Mucosa of descending colon (tissue), 3 donors: ENCODE measurements at regions not wholly inside any gene's neighbourhood (a gene's known extent, or its start where the extent isn't known, plus 50 kb on each side); places are given as distances from the start of the nearest gene placed in this dataset.

Experiments used
- ATAC-seq: fragments of 200-7000 bp; cut with Tn5 transposase; one replicate; pipeline ENCODE4 v1.9.1; 2020; ENCODE audit warnings: mild to moderate bottlenecking, moderate library complexity
- DNase-seq, 3 donors: peaks; one replicate each; pipeline ENCODE4 v3.0.0-alpha.2; 2020
- H3K36me3 ChIP-seq: fragments of 200-600 bp; one replicate; pipeline ENCODE4 v1.8.0; 2021; ENCODE audit warnings: low read depth, mild to moderate bottlenecking
- H3K4me1 ChIP-seq: fragments of 200-600 bp; one replicate; pipeline ENCODE4 v1.8.0; 2021; ENCODE audit warnings: low read depth, mild to moderate bottlenecking
- H3K4me3 ChIP-seq: fragments of 200-600 bp; one replicate; pipeline ENCODE4 v1.8.0; 2021; ENCODE audit warnings: mild to moderate bottlenecking
- H3K9me3 ChIP-seq: fragments of 200-600 bp; one replicate; pipeline ENCODE4 v1.8.0; 2021; ENCODE audit warnings: mild to moderate bottlenecking
- intact Hi-C, 2 donors: fragments of 100-400 bp; cut with DNase I in 1 of 2; cut with micrococcal nuclease in 1 of 2; formaldehyde crosslinking; loops; one replicate each; pipeline versions ENCODE4 v1.11.0 to v1.11.1; 2022; cut with DNase I, micrococcal nuclease
- TF ChIP-seq, protein P1 (sequence below): fragments of 200-600 bp; IDR thresholded peaks from one replicate; pipeline ENCODE4 v1.8.0; 2022; ENCODE audit warnings: antibody characterized with exemption, mild to moderate bottlenecking
- donor health status: DM: no; HTN: no; CAD: no; lungs with moderate emphysema.
- donor health status: DM: no; HTN: no; CAD: no.
- donor health status: DM: no; HTN: yes; CAD: no.

DNA sequence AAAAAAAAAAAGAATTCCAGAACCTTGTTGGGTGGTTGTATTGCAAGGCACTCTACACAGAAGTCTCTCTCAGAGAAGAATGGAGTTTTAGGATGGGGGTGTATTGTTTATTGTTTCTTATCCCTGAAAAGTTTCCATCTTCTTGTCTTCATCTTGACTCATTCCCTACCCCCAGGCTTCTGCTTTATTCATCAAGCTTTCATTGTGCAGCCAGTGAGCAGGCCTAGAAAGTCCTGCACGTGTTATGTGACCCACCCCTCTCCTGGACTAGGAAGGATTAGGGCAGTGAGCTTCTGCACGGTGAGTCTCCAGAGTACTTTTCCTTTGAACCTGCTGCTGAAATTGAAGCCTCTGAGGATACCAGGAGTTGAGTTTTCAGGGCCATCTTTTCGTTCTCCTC lies 150.9 kb upstream of the IL12A start:
- H3K4me1 ChIP-seq = peaks cover 3% of the 10 kb centered on the region
- intact Hi-C loops = no loop called here
- TF ChIP-seq, protein P1, sequence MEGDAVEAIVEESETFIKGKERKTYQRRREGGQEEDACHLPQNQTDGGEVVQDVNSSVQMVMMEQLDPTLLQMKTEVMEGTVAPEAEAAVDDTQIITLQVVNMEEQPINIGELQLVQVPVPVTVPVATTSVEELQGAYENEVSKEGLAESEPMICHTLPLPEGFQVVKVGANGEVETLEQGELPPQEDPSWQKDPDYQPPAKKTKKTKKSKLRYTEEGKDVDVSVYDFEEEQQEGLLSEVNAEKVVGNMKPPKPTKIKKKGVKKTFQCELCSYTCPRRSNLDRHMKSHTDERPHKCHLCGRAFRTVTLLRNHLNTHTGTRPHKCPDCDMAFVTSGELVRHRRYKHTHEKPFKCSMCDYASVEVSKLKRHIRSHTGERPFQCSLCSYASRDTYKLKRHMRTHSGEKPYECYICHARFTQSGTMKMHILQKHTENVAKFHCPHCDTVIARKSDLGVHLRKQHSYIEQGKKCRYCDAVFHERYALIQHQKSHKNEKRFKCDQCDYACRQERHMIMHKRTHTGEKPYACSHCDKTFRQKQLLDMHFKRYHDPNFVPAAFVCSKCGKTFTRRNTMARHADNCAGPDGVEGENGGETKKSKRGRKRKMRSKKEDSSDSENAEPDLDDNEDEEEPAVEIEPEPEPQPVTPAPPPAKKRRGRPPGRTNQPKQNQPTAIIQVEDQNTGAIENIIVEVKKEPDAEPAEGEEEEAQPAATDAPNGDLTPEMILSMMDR = no peak
- H3K36me3 ChIP-seq = no peaks in the 10 kb centered on the region
- no peak overlapping the region for H3K4me3 ChIP-seq
- ATAC-seq (no peak), DNase-seq (no peak)
- no peaks in the 10 kb centered on the region for H3K9me3 ChIP-seq

DNA sequence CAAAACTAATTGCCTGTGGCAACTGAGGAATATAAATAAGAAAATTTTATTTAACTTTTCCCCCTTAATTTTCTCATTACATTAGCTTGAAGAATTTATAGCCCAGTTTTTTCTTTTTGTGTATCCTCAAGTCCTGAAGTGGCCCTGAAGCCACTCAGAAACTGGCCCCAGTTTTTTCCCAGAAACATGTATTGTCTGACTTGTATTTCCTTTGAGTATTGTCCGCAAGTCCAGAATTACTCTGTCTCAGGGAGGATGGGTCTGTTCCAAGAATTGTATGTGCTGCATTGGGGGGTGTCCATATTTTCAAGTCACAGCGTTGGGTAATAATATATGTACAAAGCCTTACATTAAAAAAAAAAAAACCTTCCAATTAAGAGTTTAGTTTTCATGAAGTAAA lies 149.7 kb upstream of the IL12A start:
- Histone ChIP-seq H3K36me3 (no peaks in the 10 kb centered on the region), H3K4me3 (no peak overlapping the region), H3K9me3 (no peaks in the 10 kb centered on the region), H3K4me1 (no peaks in the 10 kb centered on the region)
- DNase-seq (no peak), ATAC-seq (no peak)
- intact Hi-C loops = no loop called here
- TF ChIP-seq, protein P1 = no peak

DNA sequence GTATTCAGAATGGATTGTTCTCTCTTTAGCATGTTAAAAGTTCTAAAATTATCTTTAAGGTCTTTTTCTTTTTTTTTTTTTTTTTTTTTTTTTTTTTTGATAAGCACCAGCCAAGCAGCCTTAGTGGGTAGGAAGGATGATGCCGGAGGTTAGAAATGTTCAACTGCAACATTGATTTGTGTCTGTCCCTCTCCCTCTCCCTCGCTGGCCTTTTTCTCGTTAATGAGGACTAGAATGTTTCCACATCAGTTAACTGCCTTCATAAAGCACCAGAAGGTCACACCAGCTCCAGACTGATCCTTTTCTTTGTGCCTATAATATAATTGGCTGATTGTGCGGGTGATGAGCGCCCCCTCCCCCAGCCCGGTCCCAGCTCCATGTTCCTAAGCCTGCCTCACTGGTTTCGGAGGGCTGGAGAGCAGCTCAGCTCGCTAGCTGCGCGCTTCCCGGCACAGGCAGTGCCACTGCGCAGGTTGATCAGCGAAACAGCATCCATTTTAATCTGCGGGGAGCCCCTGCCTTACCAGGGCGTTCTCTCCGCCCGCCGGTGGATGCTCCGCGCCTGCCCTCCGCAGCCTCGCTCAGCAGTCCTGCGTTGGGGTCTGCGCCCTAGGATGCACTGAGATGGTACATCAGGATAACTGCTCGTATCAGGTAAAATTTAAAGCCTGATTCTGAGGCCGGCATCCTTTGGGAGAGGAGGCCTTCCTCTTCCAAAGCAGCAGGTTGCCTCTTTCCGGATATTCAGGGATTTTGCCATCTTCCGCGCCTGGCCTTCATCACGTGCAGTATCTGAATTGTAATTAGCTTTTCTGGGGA lies 148.9 kb upstream of the IL12A start, which contains the start of gene SCHIP1:
TSS of gene SCHIP1 (plus strand) at position 301 of the 819 bp plus-strand sequence.
- intact Hi-C loops = no loop called here
- Histone ChIP-seq H3K4me1 (no peaks in the 10 kb centered on the region), H3K4me3 (no peak within 1 kb of the TSS), H3K36me3 (no peaks in the 10 kb centered on the region), H3K9me3 (no peaks in the 10 kb centered on the region)
- TF ChIP-seq, protein P1 = no peak
- DNase-seq = no peak
- ATAC-seq = no peak

DNA sequence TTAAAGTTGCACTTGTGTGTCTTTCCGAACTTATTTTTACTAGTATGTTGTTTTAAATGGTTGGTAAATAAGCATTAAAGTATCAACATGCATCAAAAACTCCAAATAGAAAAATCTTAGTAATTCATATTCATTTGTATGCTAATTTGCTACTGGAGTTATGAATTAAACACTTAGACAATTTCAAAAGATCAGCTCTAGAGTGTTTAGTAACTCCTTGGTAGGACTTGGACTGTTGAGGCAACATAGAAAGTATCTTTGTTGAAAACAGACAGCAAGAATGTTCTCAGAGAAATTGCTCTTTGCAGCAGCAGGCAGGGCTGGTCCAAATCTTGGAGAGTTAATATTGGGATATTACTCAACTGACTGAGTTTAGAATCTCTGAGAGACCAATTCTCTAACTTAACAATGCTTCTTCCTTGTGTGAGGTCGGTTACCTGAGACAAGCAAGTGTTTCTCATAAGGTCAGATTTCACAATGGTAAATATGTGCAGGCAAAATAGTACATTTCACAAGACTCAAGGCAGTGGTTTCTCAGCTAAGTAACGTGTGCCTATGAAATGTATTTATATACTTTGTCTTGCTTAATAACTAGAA lies 147.8 kb upstream of the IL12A start:
- ATAC-seq (no peak), DNase-seq (no peak)
- Histone ChIP-seq H3K4me3 (no peak overlapping the region), H3K36me3 (no peaks in the 10 kb centered on the region), H3K9me3 (no peaks in the 10 kb centered on the region), H3K4me1 (no peaks in the 10 kb centered on the region)
- intact Hi-C loops = no loop called here
- TF ChIP-seq, protein P1 = no peak

DNA sequence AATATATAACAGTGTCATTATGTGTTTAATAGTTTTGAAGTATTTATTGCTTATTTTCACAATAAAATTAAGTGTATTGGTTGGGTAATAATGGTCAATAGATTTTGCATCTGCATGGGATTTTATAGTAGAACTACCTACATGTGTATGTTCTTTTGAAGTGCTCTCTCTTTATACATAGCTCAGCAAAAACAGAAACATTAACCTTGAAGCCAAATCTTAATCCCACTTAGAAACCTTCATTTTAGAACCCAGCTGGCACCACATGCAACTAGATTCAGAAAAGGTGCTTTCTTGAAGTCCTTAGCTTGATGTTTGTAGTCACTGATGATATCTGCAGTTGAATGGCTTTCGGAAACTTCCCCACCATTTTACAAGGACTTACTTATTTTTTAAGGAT lies 146.9 kb upstream of the IL12A start:
- intact Hi-C loops = no loop called here
- Histone ChIP-seq H3K36me3 (no peaks in the 10 kb centered on the region), H3K9me3 (no peaks in the 10 kb centered on the region), H3K4me3 (no peak overlapping the region), H3K4me1 (no peaks in the 10 kb centered on the region)
- ATAC-seq (no peak), DNase-seq (no peak)
- TF ChIP-seq, protein P1 = no peak
